HL-60 (cell line): ENCODE measurements at regions not wholly inside any gene's neighbourhood (a gene's known extent, or its start where the extent isn't known, plus 50 kb on each side); places are given as distances from the start of the nearest gene placed in this dataset.

ENCODE experiments used
- DNase-seq, 2 experiments: peaks; one replicate each; pipeline ENCODE4 v3.0.0-alpha.2; 2010 to 2020; ENCODE audit warnings: low read depth in 1 of 2, low spot score in 1 of 2
- H3K27ac ChIP-seq: fragments of 250-450 bp; sonication (Bioruptor Pico); replicated peaks from 2 replicates; pipeline ENCODE4 v1.5.1; 2020; ENCODE audit warnings: mild to moderate bottlenecking, moderate library complexity
- H3K27me3 ChIP-seq: fragments of 250-450 bp; sonication (Bioruptor Pico); 2 replicates; pipeline ENCODE4 v1.5.1; 2021; ENCODE audit warnings: mild to moderate bottlenecking, moderate library complexity; ENCODE audit not compliant: insufficient read depth, poor library complexity, severe bottlenecking
- H3K4me3 ChIP-seq: replicated peaks from 2 replicates; pipeline ENCODE4 v1.5.1; 2011; ENCODE audit warnings: mild to moderate bottlenecking, control low read depth, low read length; ENCODE audit not compliant: insufficient read depth
- CTCF ChIP-seq: IDR thresholded peaks from one replicate; pipeline ENCODE4 v1.5.1; 2011; ENCODE audit warnings: low read length, control low read depth, inconsistent platforms; ENCODE audit not compliant: insufficient read depth
- GABPA ChIP-seq: IDR thresholded peaks from 2 replicates; pipeline ENCODE4 v1.6.1; 2012; ENCODE audit warnings: low read depth
- POLR2AphosphoS5 ChIP-seq: IDR thresholded peaks from 2 replicates; pipeline ENCODE4 v1.6.1; 2012; ENCODE audit warnings: low read depth
- REST ChIP-seq: IDR thresholded peaks from 2 replicates; pipeline ENCODE4 v1.6.1; 2012; ENCODE audit warnings: low read depth; ENCODE audit not compliant: insufficient replicate concordance
- SPI1 ChIP-seq: IDR thresholded peaks from 2 replicates; pipeline ENCODE4 v1.6.1; 2012; ENCODE audit warnings: low read depth, mild to moderate bottlenecking, borderline replicate concordance

- Histone ChIP-seq H3K27me3 (no peaks in the 10 kb centered on the region), H3K27ac (no peak overlapping the region), H3K4me3 (no peak overlapping the region)
- TF ChIP-seq GABPA (no peak), CTCF (no peak), REST (no peak), POLR2AphosphoS5 (no peak), SPI1 (no peak)
- no peak for DNase-seq
These were observed 752.4 kb upstream of the VSTM2A start for GRCh38 chr7:53789741-53790140.

- Histone ChIP-seq H3K27me3 (no peaks in the 10 kb centered on the region), H3K27ac (no peak overlapping the region), H3K4me3 (no peak overlapping the region)
- TF ChIP-seq GABPA, result no peak
- no peak for TF ChIP-seq SPI1
- no peak for TF ChIP-seq CTCF
- no peak for TF ChIP-seq REST
- TF ChIP-seq POLR2AphosphoS5, result no peak
- no peak for DNase-seq
These were observed 747.4 kb upstream of the VSTM2A start for GRCh38 chr7:53794816-53795215.

- no peak overlapping the region for H3K4me3 ChIP-seq
- DNase-seq, result no peak
- TF ChIP-seq POLR2AphosphoS5 (no peak), GABPA (no peak), CTCF (no peak), SPI1 (no peak), REST (no peak)
- no peak overlapping the region for H3K27ac ChIP-seq
- H3K27me3 ChIP-seq, result no peaks in the 10 kb centered on the region
These were observed 741.4 kb upstream of the VSTM2A start for GRCh38 chr7:53800746-53801145.
